RPMI7951 (cell line): ENCODE measurements at regions not wholly inside any gene's neighbourhood (a gene's known extent, or its start where the extent isn't known, plus 50 kb on each side); places are given as distances from the start of the nearest gene placed in this dataset.

Source experiments
- DNase-seq: peaks from one replicate; pipeline ENCODE4 v3.0.0-alpha.2; 2012; ENCODE audit warnings: low read depth

GRCh38 chr10:3467052-3467951, 294.7 kb upstream of the PITRM1 start:
- DNase-seq = peak; percentile 99

- DNase-seq = no peak
Observed at GRCh38 chr10:3465406-3465891, 292.9 kb upstream of the PITRM1 start.

DNA sequence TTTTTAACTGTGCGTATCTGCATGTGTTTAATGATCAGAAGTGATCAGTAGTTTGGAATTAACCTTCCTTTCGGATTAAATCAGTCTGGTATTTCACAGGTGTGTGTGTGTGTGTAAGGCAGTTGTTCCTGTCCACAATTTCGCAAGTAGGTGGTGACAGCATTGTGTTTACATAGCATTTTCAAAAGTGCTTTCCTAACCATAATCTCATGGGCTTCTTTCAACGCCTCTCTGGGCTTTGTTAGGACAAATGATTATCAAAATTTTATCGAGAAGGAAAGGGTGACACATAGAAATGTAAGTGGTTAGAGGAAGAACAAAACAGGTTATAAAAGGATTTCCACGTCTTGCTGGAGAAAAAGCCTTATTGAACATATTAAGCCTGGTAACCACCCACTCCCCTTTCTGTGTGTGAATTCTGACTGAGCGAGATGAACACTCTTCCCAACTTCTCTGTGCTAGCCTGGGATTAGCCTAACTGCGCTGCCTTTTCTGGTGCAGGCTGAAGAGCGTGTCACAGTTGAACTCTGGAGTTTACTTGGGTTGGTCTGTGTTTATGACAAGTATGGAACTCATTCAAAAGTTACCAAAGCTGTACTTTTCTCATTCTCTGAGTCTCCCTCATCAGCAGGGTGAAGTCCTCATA, 292.3 kb upstream of the PITRM1 start:
- no peak for DNase-seq

GRCh38 chr10:3460420-3461128, 288.0 kb upstream of the PITRM1 start:
- no peak for DNase-seq

DNA sequence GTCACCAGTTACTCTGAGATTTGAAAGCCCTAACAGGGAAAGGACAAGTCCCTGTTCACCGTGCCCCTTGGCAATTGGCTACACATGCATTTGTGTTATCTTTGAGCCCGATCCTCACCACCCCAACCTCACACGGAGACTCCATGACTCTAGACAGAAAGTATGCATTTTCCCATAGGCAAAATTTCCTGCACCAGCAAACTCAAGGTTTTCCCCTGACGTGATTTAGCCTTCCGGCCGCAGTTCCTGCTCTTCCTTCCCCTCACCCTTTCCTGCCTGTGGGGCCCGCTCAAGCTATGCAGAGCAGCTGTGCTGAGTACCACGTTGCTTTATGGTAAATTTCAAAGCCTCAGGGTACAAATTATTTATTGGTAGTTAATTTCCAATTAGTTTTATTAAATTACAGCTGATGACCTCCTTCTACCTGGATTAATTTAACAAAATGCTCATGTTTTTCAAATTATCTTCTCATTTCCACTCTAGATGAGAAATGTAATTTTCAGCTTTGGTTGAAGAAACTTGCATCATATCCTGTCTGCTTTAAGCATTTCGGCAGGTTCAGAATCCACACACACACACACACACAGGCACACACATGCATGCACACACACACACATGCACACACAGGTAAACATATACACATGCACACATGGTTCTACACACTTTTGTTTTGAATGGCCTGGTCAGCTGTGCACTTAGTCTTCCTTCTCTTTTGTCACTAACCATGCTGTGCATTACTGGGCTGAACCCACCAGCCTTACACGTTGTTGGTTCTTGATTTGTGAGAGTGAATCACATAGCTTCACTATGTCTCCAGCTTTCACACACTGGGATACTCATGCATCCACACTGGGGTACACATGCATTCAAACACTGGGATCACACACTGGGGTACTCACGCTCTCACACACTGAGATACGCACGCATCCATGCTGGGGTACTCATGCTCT, 283.1 kb upstream of the PITRM1 start:
- peak; percentile 100 for DNase-seq

DNA sequence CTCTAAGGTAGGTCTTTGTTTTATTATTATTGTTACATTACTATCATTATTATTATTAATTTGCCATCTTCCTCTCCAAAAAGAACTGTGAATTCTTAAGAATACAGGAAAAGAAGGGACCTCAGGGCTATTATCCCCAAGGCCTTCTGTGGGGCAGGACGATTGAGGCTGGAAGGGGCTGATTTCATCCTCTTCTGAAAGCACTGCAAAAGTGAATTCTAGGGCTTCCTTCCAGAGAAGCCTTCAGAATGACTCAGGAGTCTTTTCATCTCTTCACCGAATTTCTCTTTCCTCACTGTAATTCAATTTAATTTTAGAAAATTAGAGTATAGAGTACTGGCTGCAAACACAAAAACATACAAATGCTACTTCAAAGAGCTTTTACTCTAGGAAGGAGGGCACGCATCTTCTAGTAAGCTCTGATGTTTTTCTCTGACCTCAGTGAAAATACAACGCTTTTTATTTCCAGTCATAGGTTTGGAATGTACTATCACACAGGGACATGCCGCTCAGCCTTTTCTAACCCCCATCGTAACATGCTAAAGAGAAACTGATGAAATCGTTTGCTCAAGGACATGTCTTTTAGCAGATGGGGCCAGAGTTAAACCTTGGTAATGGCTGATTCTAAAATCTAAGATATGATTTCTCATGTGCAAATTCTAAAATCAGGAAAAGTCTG, 280.2 kb upstream of the PITRM1 start:
- peak; percentile 95 for DNase-seq

DNA sequence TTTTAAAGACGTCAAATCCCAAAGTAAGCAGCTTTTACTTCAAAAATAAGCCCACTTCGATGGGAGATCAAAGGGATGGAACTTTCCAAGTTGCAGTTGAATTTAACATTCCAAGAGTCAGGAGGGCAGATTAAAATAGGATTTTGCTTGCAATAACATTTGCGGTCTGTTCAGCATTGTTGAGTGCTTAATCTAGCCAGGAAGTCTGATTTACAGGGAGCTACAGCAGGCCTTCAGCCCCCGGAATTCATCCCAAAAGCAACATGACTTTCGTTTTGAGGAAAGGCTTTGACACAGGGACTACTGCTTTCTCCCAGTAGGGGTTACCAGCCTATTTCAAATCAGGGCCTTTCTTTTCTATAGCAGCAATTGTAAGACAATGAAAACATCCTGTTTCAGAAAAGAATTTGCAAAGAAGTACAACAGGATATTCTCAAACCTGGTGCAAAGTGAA, 279.6 kb upstream of the PITRM1 start:
- peak; percentile 99 for DNase-seq

- no peak for DNase-seq
Observed at GRCh38 chr10:3451516-3452172, 279.1 kb upstream of the PITRM1 start.

GRCh38 chr10:3446221-3446620, 273.6 kb upstream of the PITRM1 start:
- DNase-seq = no peak

GRCh38 chr10:3445648-3446047, 273.1 kb upstream of the PITRM1 start:
- DNase-seq = peak; percentile 61

DNA sequence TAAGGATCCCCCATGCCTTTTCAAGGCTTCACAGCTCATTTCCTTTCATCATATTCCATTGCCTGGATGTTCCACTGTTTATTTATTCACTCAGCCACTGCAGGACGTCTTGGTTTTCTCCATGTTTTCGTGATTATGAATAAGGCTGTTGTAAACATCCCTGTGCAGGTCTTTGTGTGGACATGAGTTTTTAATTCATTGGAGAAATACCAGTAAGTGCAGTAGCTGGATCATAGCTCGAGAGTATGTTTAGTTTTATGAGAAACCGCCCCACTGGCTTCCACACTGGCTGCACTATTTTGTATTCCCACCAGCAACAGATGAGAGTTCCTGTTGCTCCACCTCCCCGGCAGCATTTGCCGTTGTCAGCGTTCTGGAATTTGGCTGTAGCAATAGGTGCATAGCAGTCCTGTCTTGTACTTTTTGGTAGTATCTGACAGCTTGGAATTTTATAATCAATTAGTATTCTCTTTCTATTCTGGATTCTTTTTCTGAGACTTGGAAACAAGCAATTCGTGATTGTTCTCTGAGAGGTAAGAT, 269.9 kb upstream of the PITRM1 start:
- DNase-seq = peak; percentile 30

- DNase-seq = no peak
Observed at GRCh38 chr10:3439183-3439582, 266.6 kb upstream of the PITRM1 start.

DNA sequence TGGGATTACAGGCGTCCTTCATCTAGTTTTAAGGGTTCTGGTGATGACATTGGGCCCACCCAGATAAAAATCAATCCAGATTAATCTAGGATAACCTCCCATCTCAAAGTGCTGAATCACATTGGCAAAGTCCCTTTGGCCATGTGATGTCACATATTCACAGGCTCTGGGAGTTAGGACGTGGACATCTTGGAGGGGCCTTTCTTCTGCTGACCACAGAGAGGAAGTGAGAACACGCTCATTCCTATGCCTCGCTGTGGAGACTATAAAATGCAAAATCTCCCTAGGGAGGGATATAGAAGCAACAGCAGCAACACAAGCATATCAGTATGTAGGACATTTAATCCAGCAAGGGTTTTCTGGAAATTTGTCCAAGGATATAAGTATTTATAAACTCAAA, 266.0 kb upstream of the PITRM1 start:
- DNase-seq = no peak

DNA sequence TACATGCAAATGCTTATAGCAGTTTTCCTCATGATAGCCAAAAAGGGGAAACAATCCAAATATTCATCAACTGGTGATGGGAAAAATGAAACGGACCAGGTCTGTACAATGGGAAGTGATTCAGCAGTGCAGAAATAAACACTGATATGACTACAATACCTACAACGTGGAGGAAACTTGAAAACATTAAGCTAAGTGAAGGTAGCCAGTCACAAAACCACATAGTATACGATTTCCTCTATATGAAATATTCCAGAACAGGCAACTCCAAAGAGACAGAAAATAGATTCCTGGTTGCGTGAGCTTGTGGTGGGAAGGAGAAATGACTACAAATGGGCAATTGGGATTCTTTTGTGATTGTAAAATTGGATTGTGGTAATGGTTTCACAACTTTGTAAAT, 263.1 kb upstream of the PITRM1 start:
- DNase-seq = peak; percentile 50

DNA sequence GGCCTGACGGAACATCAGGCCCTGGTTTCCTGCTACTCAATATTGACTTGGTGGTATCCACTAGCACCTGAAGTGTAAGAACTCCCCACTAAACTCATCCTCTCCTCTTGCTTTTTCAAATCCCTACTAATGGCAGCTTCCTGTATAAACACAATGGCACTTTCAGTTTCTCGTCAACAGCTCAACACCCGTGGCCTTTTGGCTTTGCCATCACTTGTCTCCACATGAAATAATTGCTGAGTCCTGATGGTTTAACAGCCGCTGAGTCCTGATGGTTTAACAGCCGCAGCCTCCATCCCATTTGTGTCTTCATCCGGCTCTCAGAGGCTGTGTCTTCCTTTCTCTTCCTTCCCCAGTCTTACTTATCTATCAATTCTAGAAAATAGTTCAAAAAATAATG, 261.4 kb upstream of the PITRM1 start:
- no peak for DNase-seq

GRCh38 chr10:3433131-3433530, 260.5 kb upstream of the PITRM1 start:
- DNase-seq = no peak

GRCh38 chr10:3432081-3432825, 259.7 kb upstream of the PITRM1 start:
- no peak for DNase-seq

- DNase-seq = no peak
Observed at GRCh38 chr10:3430501-3430900, 257.9 kb upstream of the PITRM1 start.

GRCh38 chr10:3429676-3430075, 257.1 kb upstream of the PITRM1 start:
- DNase-seq = no peak
